HG03095 (cell line): ENCODE measurements at regions not wholly inside any gene's neighbourhood (a gene's known extent, or its start where the extent isn't known, plus 50 kb on each side); places are given as distances from the start of the nearest gene placed in this dataset.

ENCODE experiments used
- ATAC-seq: cut with Tn5 transposase; IDR thresholded peaks from one replicate; pipeline ENCODE4 v1.9.1; 2021; ENCODE audit warnings: moderate library complexity; ENCODE audit not compliant: unreplicated experiment

DNA sequence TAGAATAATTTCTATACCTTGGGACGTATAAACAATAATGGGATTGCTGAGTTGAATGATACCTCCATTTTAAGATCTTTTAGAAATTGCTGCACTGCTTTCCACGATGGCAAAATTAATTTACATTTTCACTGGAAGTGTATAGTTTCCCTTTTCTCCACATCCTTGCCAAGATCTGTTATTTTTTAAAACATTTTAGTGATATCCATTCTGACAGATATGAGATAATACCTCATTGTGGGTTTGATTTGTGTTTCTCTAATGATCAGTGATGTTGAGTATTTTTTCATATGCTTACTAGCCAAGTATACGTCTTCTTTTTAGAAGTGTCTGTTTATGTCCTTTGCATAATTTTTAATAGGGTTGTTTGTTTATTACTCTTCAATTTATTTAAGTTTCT, 908.5 kb upstream of the CNTNAP5 start:
- no peak for ATAC-seq

GRCh38 chr2:123127236-123127635, 897.9 kb upstream of the CNTNAP5 start:
- ATAC-seq, result no peak

DNA sequence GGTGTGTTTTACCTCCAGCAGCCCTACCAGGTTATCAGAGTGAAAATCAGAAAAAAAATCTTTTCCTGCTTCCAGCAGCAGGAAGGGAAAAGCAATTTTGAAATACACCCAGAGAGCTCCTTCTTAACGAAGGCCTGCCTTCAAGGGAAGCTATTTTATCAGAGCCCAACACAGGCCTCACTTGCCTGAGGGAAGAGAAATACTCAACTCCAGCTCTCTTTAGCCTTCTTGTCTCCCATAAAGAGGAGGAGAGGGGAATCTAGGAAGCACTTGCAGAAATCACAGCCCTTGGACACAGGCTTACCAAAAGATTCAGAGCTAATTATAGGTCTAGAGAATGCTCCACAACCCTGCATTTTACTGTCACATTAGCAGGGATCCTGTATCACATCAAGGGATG, 896.1 kb upstream of the CNTNAP5 start:
- ATAC-seq, result no peak

GRCh38 chr2:123136419-123136818, 888.7 kb upstream of the CNTNAP5 start:
- no peak for ATAC-seq

DNA sequence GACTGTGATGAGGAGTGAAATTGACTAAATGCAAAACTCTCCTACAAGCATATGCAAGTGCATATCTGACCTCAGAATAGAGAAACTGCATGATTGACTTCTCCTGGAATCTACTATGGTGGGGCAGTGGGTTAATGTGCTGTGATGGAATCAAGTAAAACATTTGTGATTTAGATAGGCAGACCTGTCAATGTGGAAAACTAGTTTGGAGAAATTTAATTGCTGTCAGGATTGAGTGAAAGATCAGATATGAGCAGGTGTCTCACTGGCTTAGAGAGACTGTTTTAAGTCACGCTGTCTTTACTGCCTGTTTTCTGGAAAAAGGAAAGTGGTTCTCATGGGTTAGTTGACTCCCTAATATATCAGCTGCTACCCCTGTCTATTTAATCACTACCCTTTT, 881.0 kb upstream of the CNTNAP5 start:
- ATAC-seq, result no peak

DNA sequence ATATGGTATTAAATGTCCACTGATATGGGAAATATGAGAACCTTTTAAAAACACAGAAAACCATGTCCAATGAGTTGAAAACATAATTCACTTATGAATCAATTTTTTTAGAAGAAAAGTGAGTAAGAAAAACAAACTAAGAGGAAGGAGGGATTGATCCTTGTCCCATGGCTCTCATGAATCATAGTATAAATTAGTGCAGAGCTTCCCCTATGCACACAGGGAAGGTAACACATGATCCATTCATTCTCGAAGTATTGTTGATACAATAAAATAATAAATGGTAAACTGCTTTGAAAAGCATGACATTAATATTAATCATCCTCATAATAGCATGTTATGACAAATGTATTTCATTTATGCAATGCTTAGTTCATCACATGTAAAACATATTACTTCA, 872.0 kb upstream of the CNTNAP5 start:
- no peak for ATAC-seq

DNA sequence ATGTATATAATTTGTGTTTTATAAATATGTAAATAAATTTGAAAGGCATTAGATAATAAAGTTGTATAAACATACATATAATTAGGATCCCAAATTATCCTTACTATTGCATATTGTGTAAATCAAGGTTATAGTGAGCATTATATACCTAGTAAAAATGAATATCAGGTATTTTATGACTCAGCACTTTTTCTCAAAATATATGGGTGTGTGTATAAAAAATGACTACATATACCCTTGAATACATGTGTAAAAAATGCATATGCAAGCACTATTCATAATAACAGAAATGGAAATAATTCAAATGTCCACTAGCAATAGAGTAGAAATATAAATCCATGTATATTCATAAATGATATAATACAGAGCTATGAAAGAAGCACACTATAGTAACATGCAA, 870.9 kb upstream of the CNTNAP5 start:
- no peak for ATAC-seq

DNA sequence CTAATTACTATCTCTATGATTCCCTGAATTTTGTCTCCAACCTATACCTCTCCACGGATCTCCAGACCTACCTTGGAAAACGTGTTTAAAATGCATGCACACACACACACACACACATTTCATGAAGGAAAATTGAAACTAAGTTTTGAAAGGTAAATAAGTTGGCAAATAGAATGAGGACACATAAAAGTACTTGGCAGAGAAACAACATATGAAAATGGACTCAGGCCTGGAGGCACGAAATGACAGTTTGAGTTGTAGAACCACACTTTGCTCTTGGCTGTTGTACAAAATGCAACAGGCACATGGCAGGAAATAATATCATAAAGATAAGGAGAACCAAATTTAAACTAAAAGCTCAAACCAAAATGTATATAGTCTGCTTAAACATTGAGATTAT, 868.1 kb upstream of the CNTNAP5 start:
- no peak for ATAC-seq

DNA sequence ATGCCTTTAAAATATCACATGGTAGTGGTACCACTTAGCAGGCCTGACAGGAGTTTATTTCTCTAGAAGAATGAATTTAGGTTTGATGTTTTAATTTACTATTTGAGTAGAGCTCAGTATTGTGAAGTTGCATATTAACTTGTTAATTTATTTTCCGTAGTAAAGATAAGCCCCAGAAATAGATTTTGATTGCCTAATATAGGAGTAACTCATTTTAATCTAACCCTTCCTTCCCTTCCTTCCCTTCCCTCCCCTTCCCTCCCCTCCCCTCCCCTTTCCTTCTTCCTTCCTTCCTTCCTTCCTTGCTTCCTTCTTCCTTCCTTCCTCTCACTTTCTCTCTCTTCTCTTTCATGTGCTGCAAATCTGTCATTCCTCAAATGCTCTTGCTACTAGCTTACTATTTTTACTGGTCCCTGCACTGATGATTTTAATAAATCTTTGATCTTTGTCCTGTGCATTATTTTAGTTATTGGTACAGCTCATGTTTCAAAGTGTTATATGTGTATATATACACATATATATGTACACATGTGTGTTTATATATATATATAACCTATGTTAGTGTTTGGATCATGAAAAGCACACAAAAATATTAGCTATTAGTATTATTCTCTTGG, 862.6 kb upstream of the CNTNAP5 start:
- no peak for ATAC-seq

DNA sequence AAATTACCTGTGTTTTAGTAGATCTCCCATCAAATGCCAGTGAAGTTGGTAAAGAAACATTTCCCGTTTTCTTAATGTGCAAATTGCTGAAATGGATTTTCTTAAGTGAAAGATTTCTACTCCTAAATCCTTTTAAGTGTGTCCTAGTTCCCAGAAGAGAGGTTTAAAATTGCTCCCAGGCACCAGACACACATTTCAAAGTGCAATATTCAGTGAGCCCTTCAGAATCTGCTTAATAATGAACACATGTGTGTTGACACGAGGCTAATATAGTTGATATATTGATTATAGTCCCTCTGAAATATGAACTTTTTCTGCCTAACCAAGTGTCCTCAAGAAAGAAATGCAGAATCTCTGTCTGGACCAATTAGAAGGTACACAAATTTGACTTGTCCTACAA, 861.7 kb upstream of the CNTNAP5 start:
- no peak for ATAC-seq

GRCh38 chr2:123164216-123164615, 860.9 kb upstream of the CNTNAP5 start:
- ATAC-seq, result no peak

GRCh38 chr2:123165616-123166015, 859.5 kb upstream of the CNTNAP5 start:
- no peak for ATAC-seq

- ATAC-seq, result no peak
Observed at GRCh38 chr2:123179526-123179925, 845.6 kb upstream of the CNTNAP5 start.

GRCh38 chr2:123195957-123196356, 829.1 kb upstream of the CNTNAP5 start:
- no peak for ATAC-seq

DNA sequence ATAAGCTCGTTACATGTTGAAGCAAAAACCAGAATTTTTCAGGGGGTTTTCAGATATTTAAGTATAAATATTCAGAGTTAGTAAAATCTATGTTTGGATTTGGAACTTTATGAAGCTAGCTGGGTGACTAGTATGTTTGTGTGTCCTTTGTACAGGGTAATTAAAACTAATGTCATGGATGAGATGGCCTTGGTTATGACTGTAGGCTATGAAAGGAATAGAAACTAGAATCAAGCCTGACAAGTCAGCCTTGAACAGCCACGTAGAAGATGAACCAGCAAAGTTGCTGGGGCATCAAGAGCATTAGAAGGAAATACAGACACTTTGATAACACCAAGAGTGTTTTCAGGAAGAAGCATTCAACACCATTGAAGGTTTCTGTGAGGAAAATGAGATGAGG, 825.1 kb upstream of the CNTNAP5 start:
- ATAC-seq, result no peak

GRCh38 chr2:123207245-123207644, 817.8 kb upstream of the CNTNAP5 start:
- no peak for ATAC-seq

GRCh38 chr2:123209202-123209601, 815.9 kb upstream of the CNTNAP5 start:
- ATAC-seq, result no peak

GRCh38 chr2:123211181-123211580, 813.9 kb upstream of the CNTNAP5 start:
- ATAC-seq, result no peak

DNA sequence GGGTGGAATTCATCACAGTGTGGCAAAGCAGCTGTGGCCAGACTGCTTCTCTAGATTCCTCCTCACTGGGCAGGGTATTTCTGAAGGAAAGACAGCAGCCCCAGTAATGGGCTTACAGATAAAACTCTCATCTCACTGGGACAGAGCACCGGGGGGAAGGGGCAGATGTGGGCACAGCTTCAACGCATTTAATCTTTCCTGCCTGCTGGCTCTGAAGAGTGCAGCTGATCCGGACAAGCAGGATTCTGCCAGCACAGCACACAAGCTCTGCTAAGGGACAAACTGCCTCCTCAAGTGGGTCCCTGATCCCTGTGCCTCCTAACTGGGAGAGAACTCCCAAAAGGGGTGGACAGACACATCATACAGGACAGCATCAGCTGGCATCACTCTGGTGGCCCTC, 779.9 kb upstream of the CNTNAP5 start:
- ATAC-seq, result no peak

- no peak for ATAC-seq
Observed at GRCh38 chr2:123258877-123259539, 766.1 kb upstream of the CNTNAP5 start.

- no peak for ATAC-seq
Observed at GRCh38 chr2:123262856-123263255, 762.2 kb upstream of the CNTNAP5 start.

DNA sequence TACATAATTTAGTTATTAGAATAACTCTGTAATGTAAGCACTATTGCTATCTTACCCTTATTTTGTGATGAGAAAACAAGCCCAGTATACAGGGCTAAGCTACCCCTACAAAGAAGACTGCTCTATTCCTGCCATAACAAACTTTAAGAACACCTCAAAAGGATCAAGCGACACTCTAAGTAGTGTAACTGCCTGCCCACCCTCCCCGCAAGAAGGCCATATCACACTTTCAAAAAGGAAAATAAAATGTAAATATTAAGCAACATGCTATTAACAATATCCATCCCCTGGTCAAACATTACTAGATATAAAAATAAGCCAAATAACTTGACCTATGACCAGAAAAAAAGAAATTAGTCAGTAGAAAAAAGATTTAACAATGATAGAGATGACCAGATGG, 741.7 kb upstream of the CNTNAP5 start:
- no peak for ATAC-seq

GRCh38 chr2:123303731-123304130, 721.4 kb upstream of the CNTNAP5 start:
- no peak for ATAC-seq
